Transverse colon (tissue), 3 donors: ENCODE measurements at regions not wholly inside any gene's neighbourhood (a gene's known extent, or its start where the extent isn't known, plus 50 kb on each side); places are given as distances from the start of the nearest gene placed in this dataset.

Experiments used
- POLR2A ChIP-seq: fragments of 450-650 bp; IDR thresholded peaks from one replicate; pipeline ENCODE4 v1.6.1; 2016; ENCODE audit warnings: antibody characterized with exemption, mild to moderate bottlenecking, moderate library complexity
- POLR2AphosphoS5 ChIP-seq, 3 donors: sonication (generic); formaldehyde crosslinking; IDR thresholded peaks; one replicate each; pipeline ENCODE4 v1.6.1; 2016; ENCODE audit warnings: antibody characterized with exemption in 3 of 3

- TF ChIP-seq POLR2A, result no peak
- no peak for TF ChIP-seq POLR2AphosphoS5 (IDR thresholded peaks at IDR 0.05)
Observed at GRCh38 chr14:53764846-53765245, 191.8 kb downstream of the BMP4 start.
